ENCODE measurements at regions not wholly inside any gene's neighbourhood (a gene's known extent, or its start where the extent isn't known, plus 50 kb on each side); places are given as distances from the start of the nearest gene placed in this dataset.

- H3K4me1 ChIP-seq (replicated peaks in 1 of 2) = no peaks in the 10 kb centered on the region
- no peak overlapping the region for H3K4me3 ChIP-seq
- no peaks in the 10 kb centered on the region for H3K9me3 ChIP-seq (replicated peaks in 1 of 3)
- 84 to 93% (median 87%) methylated on average over 2 of the region's 2 CpGs for WGBS, 4 donors
- H3K36me3 ChIP-seq (replicated peaks in 1 of 2) = no peaks in the 10 kb centered on the region
- no peak for TF ChIP-seq POLR2A (IDR thresholded peaks at IDR 0.05)
- intact Hi-C loops (cut with DNase I) = no loop called here
- H3K27me3 ChIP-seq = no peaks in the 10 kb centered on the region
- H3K27ac ChIP-seq = no peak overlapping the region
- no peak for DNase-seq
These were observed 84.7 kb upstream of the KCNK12 start for GRCh38 chr2:47655563-47655880.

- TF ChIP-seq CTCF (IDR thresholded peaks at IDR 0.05) = no peak
- no peak for TF ChIP-seq POLR2A (IDR thresholded peaks at IDR 0.05)
- Histone ChIP-seq H3K4me3 (no peak overlapping the region), H3K4me1 (replicated peaks in 1 of 2) (no peaks in the 10 kb centered on the region), H3K27me3 (no peaks in the 10 kb centered on the region), H3K9me3 (replicated peaks in 1 of 3) (no peaks in the 10 kb centered on the region), H3K36me3 (replicated peaks in 1 of 2) (no peaks in the 10 kb centered on the region), H3K27ac (no peak overlapping the region)
- 67 to 73% (median 68%) methylated on average over 13 to 15 of the region's 15 CpGs for WGBS, 4 donors
- intact Hi-C loops (cut with DNase I) = no loop called here
- DNase-seq = no peak
These were observed 84.2 kb upstream of the KCNK12 start for GRCh38 chr2:47654790-47655562.

- intact Hi-C loops (cut with DNase I) = no loop called here
- no peaks in the 10 kb centered on the region for H3K36me3 ChIP-seq (replicated peaks in 1 of 2)
- no peaks in the 10 kb centered on the region for H3K27me3 ChIP-seq
- no peaks in the 10 kb centered on the region for H3K9me3 ChIP-seq (replicated peaks in 1 of 3)
- DNase-seq = peak in 5 of 7 donors; percentile 22 to 53 (median 32)
- no peak overlapping the region for H3K27ac ChIP-seq
- WGBS, 4 donors = 36 to 49% (median 44%) methylated on average over 18 to 20 of the region's 20 CpGs
- TF ChIP-seq POLR2A (IDR thresholded peaks at IDR 0.05) (no peak), CTCF (IDR thresholded peaks at IDR 0.05) (peak in 2 of 6 experiments; percentile 25 to 29)
- no peak overlapping the region for H3K4me3 ChIP-seq
- no peaks in the 10 kb centered on the region for H3K4me1 ChIP-seq (replicated peaks in 1 of 2)
These were observed 83.4 kb upstream of the KCNK12 start for GRCh38 chr2:47653902-47654789.

GRCh38 chr2:47653036-47653435, 82.3 kb upstream of the KCNK12 start:
- Histone ChIP-seq H3K27me3 (no peaks in the 10 kb centered on the region), H3K4me1 (replicated peaks in 1 of 2) (no peaks in the 10 kb centered on the region), H3K4me3 (no peak overlapping the region), H3K36me3 (replicated peaks in 1 of 2) (no peaks in the 10 kb centered on the region), H3K27ac (no peak overlapping the region), H3K9me3 (replicated peaks in 1 of 3) (no peaks in the 10 kb centered on the region)
- no peak for DNase-seq
- 76 to 84% (median 80%) methylated on average over 6 of the region's 6 CpGs for WGBS, 4 donors
- TF ChIP-seq POLR2A (IDR thresholded peaks at IDR 0.05) (no peak), CTCF (IDR thresholded peaks at IDR 0.05) (no peak)
- intact Hi-C loops (cut with DNase I) = no loop called here
